BJ (cell line): ENCODE measurements at regions not wholly inside any gene's neighbourhood (a gene's known extent, or its start where the extent isn't known, plus 50 kb on each side); places are given as distances from the start of the nearest gene placed in this dataset.

Source experiments
- CTCF ChIA-PET: fragments of 350-600 bp; formaldehyde crosslinking; extraction: SDS; loops from one replicate; lab custom pipeline; 2021; ENCODE audit warnings: antibody characterized with exemption, inconsistent platforms; lab: Yijun Ruan, JAX
- POLR2A ChIA-PET: fragments of 300-600 bp; sonication (Branson Sonifier 250); formaldehyde crosslinking; extraction: SDS; loops from one replicate; lab custom pipeline; 2021; ENCODE audit warnings: antibody characterized with exemption; lab: Charles Lee
- DNase-seq: peaks from one replicate; pipeline ENCODE4 v3.0.0-alpha.2; 2011; ENCODE audit warnings: low read depth
- H3K27me3 ChIP-seq: 2 replicates; pipeline ENCODE4 v1.6.0; 2011; ENCODE audit warnings: low read length; ENCODE audit not compliant: control insufficient read depth, insufficient read depth
- H3K36me3 ChIP-seq: 2 replicates; pipeline ENCODE4 v1.5.1; 2011; ENCODE audit warnings: low read length; ENCODE audit not compliant: control insufficient read depth, insufficient read depth
- H3K4me3 ChIP-seq: 2 replicates; pipeline ENCODE4 v1.5.1; 2011; ENCODE audit warnings: low read depth, mild to moderate bottlenecking, control low read depth, low read length
- TF ChIP-seq, protein P1 (sequence below): IDR thresholded peaks from 2 replicates; pipeline ENCODE4 v1.5.1; 2011; ENCODE audit warnings: low read depth, mild to moderate bottlenecking, control low read depth, inconsistent platforms, low read length, moderate library complexity; ENCODE audit not compliant: insufficient read depth

DNA sequence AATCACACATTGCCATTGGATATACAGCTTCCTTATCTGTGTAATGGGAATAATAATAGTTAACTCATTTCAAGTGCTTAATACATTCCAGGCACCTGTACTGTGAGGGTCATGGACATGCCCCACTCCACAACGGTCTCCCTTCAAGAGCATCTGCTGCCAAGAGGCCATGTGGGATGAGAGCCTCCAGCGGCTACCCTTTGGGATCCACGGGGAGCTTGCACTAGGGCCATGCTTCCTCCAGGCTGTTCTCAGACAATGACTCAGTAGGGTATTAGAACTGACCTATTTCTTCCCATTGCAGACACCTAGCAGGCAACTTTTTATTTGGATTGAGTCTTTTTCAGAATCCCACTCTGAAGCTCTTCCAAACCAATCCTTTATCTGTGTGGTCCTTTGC, 1078.9 kb downstream of the TUSC7 start:
- ChIA-PET POLR2A (no interaction called here), CTCF (interaction anchor here (1.3 to 1.7 kb wide), 2 partner anchors 11 to 13 kb away, joined by 3 to 4 read pairs; no protein-coding TSS in a partner anchor)
- Histone ChIP-seq H3K4me3 (no peak overlapping the region), H3K36me3 (no peaks in the 10 kb centered on the region), H3K27me3 (no peaks in the 10 kb centered on the region)
- TF ChIP-seq, protein P1, sequence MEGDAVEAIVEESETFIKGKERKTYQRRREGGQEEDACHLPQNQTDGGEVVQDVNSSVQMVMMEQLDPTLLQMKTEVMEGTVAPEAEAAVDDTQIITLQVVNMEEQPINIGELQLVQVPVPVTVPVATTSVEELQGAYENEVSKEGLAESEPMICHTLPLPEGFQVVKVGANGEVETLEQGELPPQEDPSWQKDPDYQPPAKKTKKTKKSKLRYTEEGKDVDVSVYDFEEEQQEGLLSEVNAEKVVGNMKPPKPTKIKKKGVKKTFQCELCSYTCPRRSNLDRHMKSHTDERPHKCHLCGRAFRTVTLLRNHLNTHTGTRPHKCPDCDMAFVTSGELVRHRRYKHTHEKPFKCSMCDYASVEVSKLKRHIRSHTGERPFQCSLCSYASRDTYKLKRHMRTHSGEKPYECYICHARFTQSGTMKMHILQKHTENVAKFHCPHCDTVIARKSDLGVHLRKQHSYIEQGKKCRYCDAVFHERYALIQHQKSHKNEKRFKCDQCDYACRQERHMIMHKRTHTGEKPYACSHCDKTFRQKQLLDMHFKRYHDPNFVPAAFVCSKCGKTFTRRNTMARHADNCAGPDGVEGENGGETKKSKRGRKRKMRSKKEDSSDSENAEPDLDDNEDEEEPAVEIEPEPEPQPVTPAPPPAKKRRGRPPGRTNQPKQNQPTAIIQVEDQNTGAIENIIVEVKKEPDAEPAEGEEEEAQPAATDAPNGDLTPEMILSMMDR, result no peak
- DNase-seq, result no peak

DNA sequence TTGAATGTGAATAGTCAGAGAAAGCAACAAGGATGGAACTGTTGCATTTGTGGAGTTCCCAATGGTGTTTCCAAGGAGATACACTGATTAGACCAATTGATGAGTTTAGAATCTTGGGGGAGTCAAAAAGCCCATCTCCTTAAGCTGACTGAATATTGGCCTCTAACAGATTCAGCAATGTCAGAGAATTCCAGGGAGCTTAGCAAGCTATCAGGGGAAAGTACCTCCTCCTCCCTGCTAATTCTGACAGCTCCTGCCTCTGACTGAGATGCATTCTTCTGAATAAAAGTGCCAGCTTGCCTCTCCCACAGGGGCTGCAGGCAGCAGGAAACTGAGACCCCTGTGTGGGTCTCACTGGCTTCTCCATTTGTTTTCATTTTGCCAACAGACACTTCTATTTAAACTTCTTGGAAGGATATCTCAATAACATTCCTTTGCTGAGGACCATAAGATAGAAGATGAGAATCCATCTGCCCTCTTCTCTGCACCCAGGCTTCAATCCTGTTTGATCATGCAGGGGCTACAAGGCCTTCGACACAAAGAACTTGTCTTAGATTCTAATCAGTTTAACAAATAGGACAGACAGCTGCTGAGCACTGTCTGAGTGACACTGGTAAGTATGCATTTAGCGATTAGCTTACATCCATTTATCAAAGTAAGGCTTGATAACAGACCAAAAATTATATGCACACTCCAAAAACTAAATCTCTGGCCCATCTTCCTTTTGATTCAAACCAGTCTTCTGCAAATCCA, 1080.8 kb downstream of the TUSC7 start:
- no peaks in the 10 kb centered on the region for H3K36me3 ChIP-seq
- no peak for DNase-seq
- H3K4me3 ChIP-seq, result no peak overlapping the region
- H3K27me3 ChIP-seq, result no peaks in the 10 kb centered on the region
- POLR2A ChIA-PET, result no interaction called here
- CTCF ChIA-PET, result no interaction called here
- TF ChIP-seq, protein P1, result no peak

DNA sequence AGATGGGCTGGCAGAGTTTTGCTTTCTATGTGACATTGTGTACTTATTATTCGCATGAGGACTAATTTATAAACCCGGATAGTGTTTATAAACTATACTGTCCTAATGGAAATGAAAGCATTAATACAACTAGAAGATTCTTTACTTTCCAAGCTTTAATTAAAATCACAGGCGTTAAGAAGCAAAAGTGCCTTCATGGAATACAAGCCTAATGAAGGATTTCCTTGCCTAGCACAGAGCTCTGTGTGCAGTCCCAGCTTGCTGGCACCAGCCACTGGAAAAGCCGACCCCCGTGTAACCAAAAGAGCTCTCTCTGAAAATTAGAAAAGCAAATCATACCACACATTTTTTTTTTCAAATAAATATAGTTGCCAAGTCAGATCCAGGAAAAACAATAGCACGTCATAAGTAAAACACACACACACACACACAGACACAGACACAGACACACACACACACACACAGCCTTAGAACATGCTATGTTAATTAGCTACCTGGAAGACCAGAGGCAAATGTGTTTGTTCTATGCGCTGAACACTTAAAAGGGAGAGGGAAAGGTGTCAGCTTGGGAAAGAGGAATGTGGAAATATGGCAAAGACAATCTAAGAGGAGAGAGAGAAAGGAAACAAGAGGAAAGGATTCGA, 1084.2 kb downstream of the TUSC7 start:
- no peaks in the 10 kb centered on the region for H3K36me3 ChIP-seq
- DNase-seq, result no peak
- no peaks in the 10 kb centered on the region for H3K27me3 ChIP-seq
- H3K4me3 ChIP-seq, result no peak overlapping the region
- TF ChIP-seq, protein P1, result no peak
- ChIA-PET CTCF (interaction anchor here (0.5 to 0.7 kb wide), 3 partner anchors 164 to 734 kb away, joined by 3 to 5 read pairs (median 3); no protein-coding TSS in a partner anchor), POLR2A (no interaction called here)

DNA sequence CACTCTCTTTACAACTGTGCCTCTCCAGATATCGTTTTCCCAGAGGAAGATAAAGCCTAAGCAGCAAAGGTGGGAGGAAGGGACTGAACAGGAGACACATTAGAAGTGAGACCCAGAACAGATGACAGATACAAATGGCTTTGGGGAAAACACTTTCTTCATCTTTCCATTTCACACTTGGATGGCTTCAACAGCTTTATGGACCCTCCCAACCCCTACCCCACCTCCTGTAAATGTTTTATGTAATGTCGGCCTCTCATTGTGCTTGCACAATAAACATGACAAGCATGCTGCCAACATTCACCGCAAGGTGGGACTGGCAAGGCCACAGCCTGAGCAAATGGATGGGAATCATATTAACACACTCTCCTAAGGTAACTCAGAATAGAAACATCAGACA, 1088.6 kb downstream of the TUSC7 start:
- CTCF ChIA-PET, result no interaction called here

More for the DNA sequence above, 1088.6 kb downstream of the TUSC7 start:
- Histone ChIP-seq H3K36me3 (no peaks in the 10 kb centered on the region), H3K27me3 (no peaks in the 10 kb centered on the region), H3K4me3 (no peak overlapping the region)
- POLR2A ChIA-PET, result no interaction called here
- DNase-seq, result no peak
- TF ChIP-seq, protein P1, result no peak
